Right lobe of liver (tissue), 6 donors: ENCODE measurements at regions not wholly inside any gene's neighbourhood (a gene's known extent, or its start where the extent isn't known, plus 50 kb on each side); places are given as distances from the start of the nearest gene placed in this dataset.

Source experiments
- ATAC-seq, 4 donors: fragments of 200-7000 bp; cut with Tn5 transposase; one replicate each; pipeline ENCODE4 v1.9.1; 2020; ENCODE audit warnings: mild to moderate bottlenecking in 4 of 4, moderate library complexity in 4 of 4
- DNase-seq, 3 donors: peaks; one replicate each; pipeline ENCODE4 v3.0.0-alpha.2; 2020
- H3K27ac ChIP-seq, 3 donors: fragments of 200-600 bp; one replicate each; pipeline ENCODE4 v1.8.0; 2022
- H3K27me3 ChIP-seq, 2 donors: fragments of 200-600 bp; one replicate each; pipeline ENCODE4 v1.8.0; 2022
- H3K36me3 ChIP-seq, 4 donors: fragments of 200-600 bp; sonication (generic) in 1 of 4; one replicate each; pipeline versions ENCODE4 v1.5.1 to v1.8.0; 2017 to 2022; ENCODE audit warnings: control low read depth in 1 of 4
- H3K4me1 ChIP-seq, 4 donors: fragments of 200-600 bp; sonication (generic) in 1 of 4; one replicate each; pipeline versions ENCODE4 v1.5.1 to v1.8.0; 2017 to 2022; ENCODE audit warnings: control low read depth in 1 of 4
- H3K4me3 ChIP-seq, 3 donors: fragments of 200-600 bp; one replicate each; pipeline ENCODE4 v1.8.0; 2022
- H3K9me3 ChIP-seq, 4 donors: fragments of 200-600 bp; sonication (generic) in 1 of 4; one replicate each; pipeline versions ENCODE4 v1.5.1 to v1.8.0; 2017 to 2022; ENCODE audit warnings: control low read depth in 1 of 4
- CTCF ChIP-seq, 4 donors: fragments of 200-600 bp in 3 of 4; fragments of 450-650 bp in 1 of 4; IDR thresholded peaks; one replicate each; pipeline versions ENCODE4 v1.5.1 to v1.8.0; 2016 to 2022; ENCODE audit warnings: antibody characterized with exemption in 4 of 4, mild to moderate bottlenecking in 2 of 4
- POLR2A ChIP-seq: fragments of 450-650 bp; IDR thresholded peaks from one replicate; pipeline ENCODE4 v1.6.1; 2017; ENCODE audit warnings: antibody characterized with exemption, mild to moderate bottlenecking
- WGBS: methylation state at CpG from one replicate; pipeline ENCODE4 v1.1.6; 2018; ENCODE audit warnings: low coverage, low lambda C conversion rate; ENCODE audit not compliant: insufficient coverage; ENCODE audit errors: missing lambda C conversion rate; 5-methylcytosine and 5-hydroxymethylcytosine counted together
- intact Hi-C, 2 donors: fragments of 100-400 bp; cut with DNase I; formaldehyde crosslinking; loops; one replicate each; pipeline versions ENCODE4 v1.11.2 to v1.14.1; 2022
- donor health status: DM: no; HTN: yes; CAD: no.
- donor health status: DM: no; HTN: no; CAD: no.
- donor health status: DM: no; HTN: no; CAD: no.
- donor health status: DM: no; HTN: yes; CAD: no.
- donor health status: DM: no; HTN: yes; CAD: no.

DNA sequence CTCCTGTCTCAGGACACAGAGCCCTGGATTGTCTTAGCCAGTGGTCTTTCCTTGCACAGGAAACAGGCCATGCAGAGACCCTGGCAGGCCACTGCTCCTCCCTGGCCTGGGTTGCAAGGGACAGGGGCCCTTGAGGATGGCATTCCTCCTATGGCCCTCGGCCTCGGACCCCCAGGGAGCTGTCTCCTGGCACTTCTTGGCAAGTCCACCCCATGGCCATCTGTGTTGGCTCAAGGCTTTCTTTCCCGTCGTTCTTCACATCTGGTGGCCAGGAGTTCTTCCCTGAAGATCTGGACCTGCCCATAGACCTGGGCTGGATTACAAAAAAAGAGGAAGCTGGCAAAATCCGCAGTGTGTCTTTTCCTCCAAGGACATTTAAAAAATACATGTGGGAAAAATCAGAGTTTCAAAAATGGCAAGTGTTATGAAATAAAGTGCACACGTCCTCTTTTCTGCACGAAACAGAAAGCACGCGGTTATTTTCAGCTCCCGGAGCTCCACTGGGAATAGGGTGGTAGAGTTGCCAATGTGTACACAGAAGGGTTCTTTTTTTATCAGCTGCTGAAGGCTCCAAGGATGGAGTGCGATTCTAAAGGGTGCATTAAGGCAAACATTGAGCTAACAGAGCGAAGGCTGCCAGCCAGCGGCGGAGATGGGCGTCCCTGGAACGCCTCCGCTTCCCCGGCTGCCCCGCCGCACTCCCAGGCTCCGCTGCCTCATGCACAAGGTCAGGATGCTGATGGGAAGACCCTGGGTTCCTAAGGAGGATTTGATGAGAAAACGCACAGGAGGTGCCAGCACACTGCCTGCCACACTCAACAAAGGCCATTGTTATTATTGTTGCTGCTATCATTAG lies 62.8 kb upstream of the FAM20C start:
- TF ChIP-seq POLR2A (no peak), CTCF (IDR thresholded peaks at IDR 0.05) (no peak)
- H3K36me3 ChIP-seq: no peaks in the 10 kb centered on the region
- no peak overlapping the region for H3K27ac ChIP-seq
- no peak overlapping the region for H3K4me3 ChIP-seq
- H3K9me3 ChIP-seq: no peaks in the 10 kb centered on the region
- intact Hi-C loops: no loop called here
- WGBS: 64% methylated on average over 9 of the region's 22 CpGs
- H3K27me3 ChIP-seq: no peaks in the 10 kb centered on the region
- DNase-seq (peak in 1 of 3 donors; percentile 45), ATAC-seq (peak in 2 of 4 donors; percentile 25 to 31)
- no peaks in the 10 kb centered on the region for H3K4me1 ChIP-seq

GRCh38 chr7:130222-130572 lies 62.2 kb upstream of the FAM20C start:
- H3K4me3 ChIP-seq: no peak overlapping the region
- WGBS: 54% methylated on average over 5 of the region's 7 CpGs
- TF ChIP-seq POLR2A: no peak
- TF ChIP-seq CTCF (IDR thresholded peaks at IDR 0.05): no peak
- no peak for ATAC-seq
- H3K4me1 ChIP-seq: no peaks in the 10 kb centered on the region
- H3K36me3 ChIP-seq: no peaks in the 10 kb centered on the region
- H3K27me3 ChIP-seq: no peaks in the 10 kb centered on the region
- no peaks in the 10 kb centered on the region for H3K9me3 ChIP-seq
- intact Hi-C loops: no loop called here
- DNase-seq: no peak
- no peak overlapping the region for H3K27ac ChIP-seq

- DNase-seq (peak in 1 of 3 donors; percentile 45), ATAC-seq (peak in 1 of 4 donors; percentile 11)
- intact Hi-C loops: no loop called here
- H3K9me3 ChIP-seq: no peaks in the 10 kb centered on the region
- H3K4me3 ChIP-seq: no peak overlapping the region
- no peaks in the 10 kb centered on the region for H3K27me3 ChIP-seq
- WGBS: 73% methylated on average over 2 of the region's 19 CpGs
- H3K27ac ChIP-seq: no peak overlapping the region
- TF ChIP-seq POLR2A (no peak), CTCF (IDR thresholded peaks at IDR 0.05) (no peak)
- H3K4me1 ChIP-seq: no peaks in the 10 kb centered on the region
- H3K36me3 ChIP-seq: no peaks in the 10 kb centered on the region
Measured at GRCh38 chr7:130875-131780, 61.2 kb upstream of the FAM20C start.

DNA sequence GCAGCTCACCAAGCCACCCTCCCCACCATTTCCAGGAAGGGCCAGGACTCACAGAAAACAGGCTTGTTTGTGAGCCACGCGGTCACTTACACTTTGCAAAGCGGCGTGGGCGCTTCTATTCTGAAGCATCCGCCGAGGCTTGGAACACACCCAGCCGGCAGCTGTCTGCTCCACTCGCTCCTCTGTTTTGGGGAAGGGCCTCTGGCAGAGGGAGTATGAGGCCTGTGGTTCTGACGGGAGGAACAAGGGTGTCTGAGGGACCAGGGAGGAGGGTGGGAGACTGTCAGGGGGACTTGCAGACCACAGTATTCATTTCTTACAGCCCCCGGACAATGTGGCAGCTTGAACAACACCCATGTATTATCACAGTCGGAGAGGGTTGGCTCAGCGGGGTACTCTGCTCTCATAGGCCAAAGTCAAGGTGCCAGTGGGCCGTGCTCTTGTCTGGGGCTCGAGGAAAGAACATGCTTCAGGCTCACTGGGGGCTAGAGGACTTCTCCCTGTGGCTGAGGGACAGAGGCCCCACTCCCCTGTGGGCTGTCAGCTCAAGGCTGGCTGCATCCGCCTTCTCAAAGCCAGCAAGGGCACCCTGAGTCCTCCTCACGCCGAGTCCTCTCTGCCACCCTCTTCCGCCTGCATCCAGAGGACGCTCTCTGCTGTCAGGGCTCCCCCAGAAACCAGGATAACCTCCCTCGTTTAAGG lies 60.4 kb upstream of the FAM20C start:
- ATAC-seq: peak; percentile 12 to 58 (median 42)
- Histone ChIP-seq H3K27ac (no peak overlapping the region), H3K9me3 (no peaks in the 10 kb centered on the region), H3K27me3 (no peaks in the 10 kb centered on the region), H3K4me3 (no peak overlapping the region), H3K36me3 (no peaks in the 10 kb centered on the region), H3K4me1 (no peaks in the 10 kb centered on the region)
- intact Hi-C loops: no loop called here
- WGBS: 86% methylated on average over 11 of the region's 21 CpGs
- no peak for TF ChIP-seq CTCF (IDR thresholded peaks at IDR 0.05)
- no peak for TF ChIP-seq POLR2A
- DNase-seq: no peak
